ENCODE measurements at regions not wholly inside any gene's neighbourhood (a gene's known extent, or its start where the extent isn't known, plus 50 kb on each side); places are given as distances from the start of the nearest gene placed in this dataset.
"Not testable (repeated sequence)": the region's sequence is repeated elsewhere in the genome, so short reads cannot be mapped to it uniquely, and the experiment has no call there.

DNA sequence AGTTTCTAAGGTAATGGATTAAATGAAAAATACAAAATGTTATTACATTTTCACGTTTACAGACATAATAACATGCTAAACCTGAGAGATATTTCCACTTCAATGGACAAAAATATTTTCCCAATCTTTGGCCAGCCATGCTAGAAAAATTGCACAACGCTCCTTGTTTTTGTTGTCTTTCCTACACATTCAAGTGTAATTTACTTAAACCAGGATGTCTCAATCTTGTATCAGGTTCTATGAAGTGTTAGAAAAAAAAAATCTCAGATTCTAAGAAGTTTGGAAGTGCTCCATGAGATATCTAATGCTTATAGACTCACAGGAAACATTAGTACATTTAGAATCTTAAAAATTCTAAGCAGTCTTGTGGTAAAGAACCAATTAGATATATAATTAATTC is 141.8 kb upstream of the SLC35G4 start:
- no peaks in the 10 kb centered on the region for H4K20me1 ChIP-seq (ENCODE audit: insufficient read depth, low read length)
- no peak overlapping the region for H2AFZ ChIP-seq (ENCODE audit: low read length)
- no peaks in the 10 kb centered on the region for H3K79me2 ChIP-seq (ENCODE audit: insufficient read depth, low read length)
- H3K9me3 ChIP-seq (ENCODE audit: low read depth, low read length) = no peaks in the 10 kb centered on the region
- no peak overlapping the region for H3K4me3 ChIP-seq (ENCODE audit: insufficient read depth, low read length)
- DNase-seq (ENCODE audit: insufficient read length, low spot score, missing footprints) = no peak
- H3K4me2 ChIP-seq (ENCODE audit: insufficient read depth, low read length) = no peak overlapping the region
- H3K36me3 ChIP-seq (ENCODE audit: insufficient read depth, low read length) = no peaks in the 10 kb centered on the region
- H3K27me3 ChIP-seq (ENCODE audit: insufficient read depth, low read length) = no peaks in the 10 kb centered on the region
- H3K27ac ChIP-seq (ENCODE audit: low read depth, low read length) = no peak overlapping the region
- H3K4me1 ChIP-seq (ENCODE audit: insufficient read depth, low read length) = no peaks in the 10 kb centered on the region
- TF ChIP-seq, protein P1, sequence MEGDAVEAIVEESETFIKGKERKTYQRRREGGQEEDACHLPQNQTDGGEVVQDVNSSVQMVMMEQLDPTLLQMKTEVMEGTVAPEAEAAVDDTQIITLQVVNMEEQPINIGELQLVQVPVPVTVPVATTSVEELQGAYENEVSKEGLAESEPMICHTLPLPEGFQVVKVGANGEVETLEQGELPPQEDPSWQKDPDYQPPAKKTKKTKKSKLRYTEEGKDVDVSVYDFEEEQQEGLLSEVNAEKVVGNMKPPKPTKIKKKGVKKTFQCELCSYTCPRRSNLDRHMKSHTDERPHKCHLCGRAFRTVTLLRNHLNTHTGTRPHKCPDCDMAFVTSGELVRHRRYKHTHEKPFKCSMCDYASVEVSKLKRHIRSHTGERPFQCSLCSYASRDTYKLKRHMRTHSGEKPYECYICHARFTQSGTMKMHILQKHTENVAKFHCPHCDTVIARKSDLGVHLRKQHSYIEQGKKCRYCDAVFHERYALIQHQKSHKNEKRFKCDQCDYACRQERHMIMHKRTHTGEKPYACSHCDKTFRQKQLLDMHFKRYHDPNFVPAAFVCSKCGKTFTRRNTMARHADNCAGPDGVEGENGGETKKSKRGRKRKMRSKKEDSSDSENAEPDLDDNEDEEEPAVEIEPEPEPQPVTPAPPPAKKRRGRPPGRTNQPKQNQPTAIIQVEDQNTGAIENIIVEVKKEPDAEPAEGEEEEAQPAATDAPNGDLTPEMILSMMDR (IDR thresholded peaks at IDR 0.05; ENCODE audit: extremely low read depth, low read depth, low read length) = no peak

DNA sequence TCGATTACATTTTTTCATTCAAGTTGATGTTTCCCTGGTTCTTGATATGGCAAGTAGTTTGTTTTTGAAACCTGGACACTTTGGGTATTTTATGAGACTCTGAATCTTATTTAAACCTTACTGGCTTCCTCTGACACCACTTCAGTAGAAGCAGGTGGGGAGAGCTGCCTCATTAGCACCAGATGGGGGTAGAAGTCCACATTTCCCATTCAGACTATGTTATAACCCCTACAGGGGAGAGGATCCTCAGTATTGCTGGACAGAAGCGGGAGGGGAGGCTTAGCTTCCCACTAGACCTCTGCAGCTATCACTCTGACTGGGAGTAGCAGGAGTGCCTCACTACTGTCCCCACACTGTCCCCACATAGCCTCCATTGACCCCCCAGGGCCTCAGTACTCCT is 145.3 kb upstream of the SLC35G4 start:
- Histone ChIP-seq H3K4me1 (ENCODE audit: insufficient read depth, low read length) (no peaks in the 10 kb centered on the region), H3K79me2 (ENCODE audit: insufficient read depth, low read length) (no peaks in the 10 kb centered on the region), H4K20me1 (ENCODE audit: insufficient read depth, low read length) (no peaks in the 10 kb centered on the region), H3K27ac (ENCODE audit: low read depth, low read length) (no peak overlapping the region), H3K36me3 (ENCODE audit: insufficient read depth, low read length) (no peaks in the 10 kb centered on the region), H2AFZ (ENCODE audit: low read length) (no peak overlapping the region), H3K4me2 (ENCODE audit: insufficient read depth, low read length) (no peak overlapping the region), H3K27me3 (ENCODE audit: insufficient read depth, low read length) (no peaks in the 10 kb centered on the region), H3K9me3 (ENCODE audit: low read depth, low read length) (no peaks in the 10 kb centered on the region), H3K4me3 (ENCODE audit: insufficient read depth, low read length) (no peak overlapping the region)
- TF ChIP-seq, protein P1 (IDR thresholded peaks at IDR 0.05; ENCODE audit: extremely low read depth, low read depth, low read length) = no peak
- DNase-seq (ENCODE audit: insufficient read length, low spot score, missing footprints) = no peak

DNA sequence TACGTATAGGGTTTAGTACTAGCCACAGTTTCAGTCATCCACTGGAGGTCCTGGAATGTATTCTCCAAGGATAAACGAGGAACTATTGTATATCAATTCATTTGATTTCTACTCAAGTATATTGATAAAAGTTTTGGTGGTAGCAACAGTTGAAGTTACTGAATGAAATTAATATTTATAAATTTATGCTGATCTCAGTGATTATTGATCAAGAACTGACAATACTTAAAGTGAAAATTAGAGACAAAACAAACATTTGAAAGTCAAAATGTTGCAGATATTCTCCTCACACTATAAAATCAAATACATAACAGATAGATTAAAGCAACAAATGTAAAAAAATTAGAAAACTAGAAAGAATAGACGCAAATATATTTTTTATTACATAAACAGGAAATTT is 150.9 kb upstream of the SLC35G4 start:
- no peak overlapping the region for H3K4me2 ChIP-seq (ENCODE audit: insufficient read depth, low read length)
- DNase-seq (ENCODE audit: insufficient read length, low spot score, missing footprints) = no peak
- H4K20me1 ChIP-seq (ENCODE audit: insufficient read depth, low read length) = no peaks in the 10 kb centered on the region
- H3K4me1 ChIP-seq (ENCODE audit: insufficient read depth, low read length) = no peaks in the 10 kb centered on the region
- no peak overlapping the region for H3K27ac ChIP-seq (ENCODE audit: low read depth, low read length)
- H3K36me3 ChIP-seq (ENCODE audit: insufficient read depth, low read length) = no peaks in the 10 kb centered on the region
- H2AFZ ChIP-seq (ENCODE audit: low read length) = no peak overlapping the region
- H3K4me3 ChIP-seq (ENCODE audit: insufficient read depth, low read length) = no peak overlapping the region
- H3K9me3 ChIP-seq (ENCODE audit: low read depth, low read length) = no peaks in the 10 kb centered on the region
- H3K27me3 ChIP-seq (ENCODE audit: insufficient read depth, low read length) = no peaks in the 10 kb centered on the region
- H3K79me2 ChIP-seq (ENCODE audit: insufficient read depth, low read length) = no peaks in the 10 kb centered on the region
- TF ChIP-seq, protein P1 (IDR thresholded peaks at IDR 0.05; ENCODE audit: extremely low read depth, low read depth, low read length) = no peak

DNA sequence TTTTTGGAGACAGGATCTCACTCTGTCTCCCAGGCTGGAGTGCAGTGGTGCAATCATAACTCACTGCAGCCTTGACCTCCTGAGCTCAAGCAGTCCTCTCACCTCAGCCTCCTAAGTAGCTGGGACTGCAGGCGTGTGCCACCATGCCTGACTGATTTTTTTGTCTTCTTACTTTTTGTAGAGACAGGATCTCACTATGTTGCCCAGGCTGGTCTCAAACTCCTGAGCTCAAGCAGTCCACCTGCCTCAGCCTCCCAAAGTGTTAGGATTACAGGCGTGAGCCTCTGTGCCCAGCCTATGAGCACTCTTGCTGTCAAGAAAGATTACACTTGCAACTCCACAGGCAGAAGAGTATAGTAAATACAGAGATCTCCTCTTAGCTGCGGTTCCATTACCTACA is 151.5 kb upstream of the SLC35G4 start:
- H3K27me3 ChIP-seq (ENCODE audit: insufficient read depth, low read length) = not testable (repeated sequence)

DNA sequence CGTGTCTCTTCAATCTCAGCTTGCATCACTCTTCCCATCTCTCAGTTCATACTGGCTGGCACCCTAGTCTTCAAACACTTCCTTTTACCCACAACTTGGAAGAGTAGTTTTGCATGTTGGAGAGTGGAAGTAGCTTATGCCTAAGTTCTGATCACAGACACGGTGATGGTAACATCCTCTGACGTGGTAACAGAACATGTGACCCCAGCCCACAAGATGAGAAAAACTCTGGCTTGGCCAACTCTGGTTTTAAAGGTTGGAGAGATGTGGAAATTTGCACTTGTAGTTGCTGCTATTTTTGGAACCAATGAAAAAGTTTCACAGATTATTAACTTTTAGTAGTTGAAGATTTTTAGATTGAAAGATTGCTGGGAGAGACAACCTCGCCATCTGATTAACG is 155.4 kb upstream of the SLC35G4 start:
- no peak for DNase-seq (ENCODE audit: insufficient read length, low spot score, missing footprints)
- Histone ChIP-seq H4K20me1 (ENCODE audit: insufficient read depth, low read length) (no peaks in the 10 kb centered on the region), H3K79me2 (ENCODE audit: insufficient read depth, low read length) (no peaks in the 10 kb centered on the region), H3K9me3 (ENCODE audit: low read depth, low read length) (no peaks in the 10 kb centered on the region), H3K36me3 (ENCODE audit: insufficient read depth, low read length) (no peaks in the 10 kb centered on the region), H3K4me2 (ENCODE audit: insufficient read depth, low read length) (no peak overlapping the region), H3K4me1 (ENCODE audit: insufficient read depth, low read length) (no peaks in the 10 kb centered on the region), H3K27me3 (ENCODE audit: insufficient read depth, low read length) (peaks cover 4% of the 10 kb centered on the region), H2AFZ (ENCODE audit: low read length) (no peak overlapping the region), H3K27ac (ENCODE audit: low read depth, low read length) (no peak overlapping the region), H3K4me3 (ENCODE audit: insufficient read depth, low read length) (no peak overlapping the region)
- TF ChIP-seq, protein P1 (IDR thresholded peaks at IDR 0.05; ENCODE audit: extremely low read depth, low read depth, low read length) = no peak

More for the DNA sequence above, 151.5 kb upstream of the SLC35G4 start:
- DNase-seq (ENCODE audit: insufficient read length, low spot score, missing footprints); H3K4me2 ChIP-seq (ENCODE audit: insufficient read depth, low read length); H4K20me1 ChIP-seq (ENCODE audit: insufficient read depth, low read length); H3K27ac ChIP-seq (ENCODE audit: low read depth, low read length); H2AFZ ChIP-seq (ENCODE audit: low read length); H3K9me3 ChIP-seq (ENCODE audit: low read depth, low read length); H3K36me3 ChIP-seq (ENCODE audit: insufficient read depth, low read length); H3K4me3 ChIP-seq (ENCODE audit: insufficient read depth, low read length); H3K79me2 ChIP-seq (ENCODE audit: insufficient read depth, low read length); H3K4me1 ChIP-seq (ENCODE audit: insufficient read depth, low read length): not testable (repeated sequence)

DNA sequence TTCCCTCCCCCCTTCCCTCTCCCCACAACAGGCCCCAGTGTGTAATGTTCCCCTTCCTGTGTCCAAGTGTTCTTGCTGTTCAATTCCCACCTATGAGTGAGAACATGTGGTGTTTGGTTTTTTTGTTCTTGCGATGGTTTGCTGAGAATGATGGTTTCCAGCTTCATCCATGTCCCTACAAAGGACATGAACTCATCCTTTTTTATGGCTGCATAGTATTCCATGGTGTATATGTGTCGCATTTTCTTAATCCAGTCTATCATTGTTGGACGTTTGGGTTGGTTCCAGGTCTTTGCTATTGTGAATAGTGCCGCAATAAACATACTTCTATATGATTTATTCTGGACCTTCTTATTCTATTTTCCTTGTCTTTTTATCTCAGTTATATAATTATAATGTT is 165.2 kb upstream of the SLC35G4 start:
- not testable (repeated sequence) for H3K4me2 ChIP-seq (ENCODE audit: insufficient read depth, low read length); H3K79me2 ChIP-seq (ENCODE audit: insufficient read depth, low read length); DNase-seq (ENCODE audit: insufficient read length, low spot score, missing footprints)

More for the DNA sequence above, 165.2 kb upstream of the SLC35G4 start:
- not testable (repeated sequence) for H3K4me3 ChIP-seq (ENCODE audit: insufficient read depth, low read length); H3K4me1 ChIP-seq (ENCODE audit: insufficient read depth, low read length); H4K20me1 ChIP-seq (ENCODE audit: insufficient read depth, low read length); H2AFZ ChIP-seq (ENCODE audit: low read length); H3K27me3 ChIP-seq (ENCODE audit: insufficient read depth, low read length); H3K27ac ChIP-seq (ENCODE audit: low read depth, low read length); H3K36me3 ChIP-seq (ENCODE audit: insufficient read depth, low read length); H3K9me3 ChIP-seq (ENCODE audit: low read depth, low read length)

Data from osteoblast (primary cell).